ENCODE measurements at regions not wholly inside any gene's neighbourhood (a gene's known extent, or its start where the extent isn't known, plus 50 kb on each side); places are given as distances from the start of the nearest gene placed in this dataset.
"Not testable (repeated sequence)": the region's sequence is repeated elsewhere in the genome, so short reads cannot be mapped to it uniquely, and the experiment has no call there.

DNA sequence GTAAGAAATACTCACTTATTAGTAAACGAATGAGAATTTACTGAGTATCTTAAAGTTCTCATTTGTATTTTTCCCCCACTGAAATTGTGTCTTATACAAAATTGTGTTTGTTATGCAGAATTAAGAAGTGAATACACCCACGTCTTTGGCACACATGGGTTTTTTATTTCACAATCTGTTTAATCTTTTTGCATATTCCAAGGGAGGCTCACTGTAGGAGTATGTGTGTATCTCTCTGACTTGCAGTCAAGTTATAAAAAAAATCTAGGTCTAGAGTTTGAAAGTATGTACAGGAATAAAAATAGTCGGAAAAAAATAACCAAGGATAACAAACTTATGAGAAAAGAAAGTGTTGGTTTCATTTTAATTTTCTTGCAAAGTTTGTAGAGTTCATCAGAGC lies 255.2 kb downstream of the PDCD6IP start:
- no peak for TF ChIP-seq CTCF (IDR thresholded peaks at IDR 0.05; ENCODE audit: low read length, missing control alignments)
- no peak overlapping the region for H3K4me3 ChIP-seq (replicated peaks; ENCODE audit: low read depth, low read length)
- DNase-seq (ENCODE audit: low read depth), result peak; percentile 7

DNA sequence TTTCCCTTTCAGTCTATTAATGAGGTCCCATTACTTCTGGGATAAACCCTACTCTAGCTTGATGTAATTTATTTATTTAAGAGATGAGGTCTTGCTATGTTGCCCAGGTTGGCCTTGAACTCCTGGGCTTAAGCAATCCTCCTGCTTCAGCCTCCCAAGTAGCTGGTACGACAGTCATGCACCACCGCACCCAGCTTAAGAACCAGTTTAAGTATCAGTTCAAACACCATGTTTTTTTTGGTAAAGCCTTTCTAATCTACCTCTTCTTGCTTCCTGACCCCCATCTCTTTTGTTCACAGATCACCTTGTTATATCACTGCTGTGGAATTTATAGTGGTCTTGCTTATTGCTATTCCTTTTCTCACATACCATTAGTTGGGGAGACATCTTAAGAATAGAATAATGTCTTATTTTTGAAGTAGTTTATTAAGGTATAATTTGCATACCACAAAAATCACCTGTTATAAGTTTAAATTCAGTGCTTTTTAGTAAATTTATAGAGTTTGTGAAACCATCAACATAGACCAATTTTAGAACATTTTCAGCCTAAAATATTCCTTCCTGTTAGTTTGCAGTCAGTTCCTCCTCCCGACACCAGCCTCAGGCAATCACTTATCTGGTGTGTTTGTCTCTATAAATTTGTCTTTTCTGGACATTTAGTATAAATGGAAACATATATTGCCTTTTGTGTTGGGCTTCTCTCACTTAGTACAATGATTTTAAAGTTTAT lies 257.9 kb downstream of the PDCD6IP start:
- no peak for DNase-seq (ENCODE audit: low read depth)
- H3K4me3 ChIP-seq (replicated peaks; ENCODE audit: low read depth, low read length), result no peak overlapping the region
- no peak for TF ChIP-seq CTCF (IDR thresholded peaks at IDR 0.05; ENCODE audit: low read length, missing control alignments)

DNA sequence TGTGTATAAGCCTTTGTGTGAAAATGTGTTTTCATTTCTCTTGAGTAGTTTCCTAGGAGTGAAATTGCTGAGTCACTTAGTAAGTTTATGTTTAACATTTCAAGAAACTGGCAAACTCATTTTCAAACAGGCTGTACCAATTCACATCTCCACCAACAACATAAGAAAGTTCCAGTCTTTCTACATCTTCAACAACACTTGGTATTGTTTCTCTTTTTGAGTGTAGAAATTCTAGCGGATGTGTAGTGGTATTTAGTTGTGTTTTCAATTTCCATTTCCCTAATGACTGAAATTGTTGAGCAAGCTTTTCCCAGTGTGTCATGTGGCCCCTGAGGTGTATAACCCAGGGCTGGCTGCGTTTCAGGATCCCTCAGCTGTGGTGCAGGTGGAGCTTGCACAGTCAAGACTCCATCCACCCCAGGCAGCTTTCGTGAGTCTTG lies 258.5 kb downstream of the PDCD6IP start:
- no peak overlapping the region for H3K4me3 ChIP-seq (replicated peaks; ENCODE audit: low read depth, low read length)
- DNase-seq (ENCODE audit: low read depth), result peak; percentile 13
- TF ChIP-seq CTCF (IDR thresholded peaks at IDR 0.05; ENCODE audit: low read length, missing control alignments), result no peak

DNA sequence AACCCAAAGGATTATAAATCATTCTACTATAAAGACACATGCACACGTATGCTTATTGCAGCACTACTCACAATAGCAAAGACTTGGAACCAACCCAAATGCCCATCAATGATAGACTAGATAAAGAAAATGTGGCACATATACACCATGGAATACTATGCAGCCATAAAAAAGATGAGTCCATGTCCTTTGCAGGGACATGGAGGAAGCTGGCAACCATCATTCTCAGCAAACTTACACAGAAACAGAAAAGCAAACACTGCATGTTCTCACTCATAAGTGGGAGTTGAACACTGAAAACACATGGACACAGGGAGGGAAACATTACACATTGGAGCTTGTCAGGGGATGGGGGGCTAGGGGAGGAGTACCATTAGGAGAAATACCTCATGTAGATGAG lies 262.6 kb downstream of the PDCD6IP start:
- DNase-seq (ENCODE audit: low read depth); H3K4me3 ChIP-seq (replicated peaks; ENCODE audit: low read depth, low read length): not testable (repeated sequence)

GRCh38 chr3:34065901-34066300 lies 267.5 kb downstream of the PDCD6IP start:
- DNase-seq (ENCODE audit: low read depth), result no peak
- no peak overlapping the region for H3K4me3 ChIP-seq (replicated peaks; ENCODE audit: low read depth, low read length)
- TF ChIP-seq CTCF (IDR thresholded peaks at IDR 0.05; ENCODE audit: low read length, missing control alignments), result no peak

DNA sequence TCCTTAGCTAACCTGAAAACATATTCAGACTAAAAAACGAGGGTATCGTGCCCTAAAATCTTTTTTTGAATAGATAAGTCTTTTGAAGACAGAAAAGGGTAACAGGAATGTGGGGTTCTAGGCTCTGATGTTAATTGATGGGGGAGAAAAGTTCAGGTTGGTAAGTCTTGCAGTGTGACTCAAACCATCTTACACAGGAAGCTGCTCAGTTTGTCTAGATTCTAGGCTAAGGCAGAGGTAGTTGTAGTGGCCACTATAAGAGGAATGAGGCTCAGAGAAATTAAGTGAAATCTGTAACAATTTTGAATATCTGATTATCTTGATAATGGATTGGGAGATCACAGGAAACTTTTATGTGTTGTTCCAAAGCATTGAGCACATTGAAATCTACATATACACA lies 267.9 kb downstream of the PDCD6IP start:
- no peak overlapping the region for H3K4me3 ChIP-seq (replicated peaks; ENCODE audit: low read depth, low read length)
- no peak for DNase-seq (ENCODE audit: low read depth)
- no peak for TF ChIP-seq CTCF (IDR thresholded peaks at IDR 0.05; ENCODE audit: low read length, missing control alignments)

DNA sequence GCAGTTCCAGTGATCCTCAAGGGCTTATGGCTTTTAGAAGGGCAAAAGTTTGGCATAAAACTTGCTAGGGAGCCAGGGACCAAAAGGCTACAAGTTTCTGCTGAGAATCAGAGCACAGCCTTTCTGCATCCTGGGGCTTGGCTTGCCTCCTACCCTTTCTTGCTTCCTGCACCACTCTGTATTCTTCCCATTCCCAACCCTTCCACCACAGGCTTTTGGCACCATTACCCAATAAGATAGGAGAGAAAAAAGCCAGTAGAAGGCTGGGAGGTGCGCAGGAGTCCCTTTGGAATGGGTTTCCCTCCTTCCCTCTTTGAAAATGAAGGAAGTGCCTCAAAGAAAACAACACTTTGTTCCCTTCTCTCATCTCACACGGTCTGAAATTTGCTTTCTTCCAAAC lies 268.6 kb downstream of the PDCD6IP start:
- H3K4me3 ChIP-seq (replicated peaks; ENCODE audit: low read depth, low read length), result no peak overlapping the region
- DNase-seq (ENCODE audit: low read depth), result no peak
- no peak for TF ChIP-seq CTCF (IDR thresholded peaks at IDR 0.05; ENCODE audit: low read length, missing control alignments)

Data from fibroblast of pulmonary artery (primary cell).